SK-N-SH treated with all-trans-retinoic acid at 6 μM for 48 hours (cell line): ENCODE measurements at regions not wholly inside any gene's neighbourhood (a gene's known extent, or its start where the extent isn't known, plus 50 kb on each side); places are given as distances from the start of the nearest gene placed in this dataset.

Experiments
- ATAC-seq: fragments of 200-7000 bp; cut with Tn5 transposase; 3 replicates; pipeline ENCODE4 v1.9.1; 2020; ENCODE audit warnings: mild to moderate bottlenecking, moderate library complexity
- ARNTL ChIP-seq: fragments of 450-650 bp; formaldehyde crosslinking; IDR thresholded peaks from 2 replicates; pipeline ENCODE4 v1.5.0; 2020; ENCODE audit warnings: low read depth, mild to moderate bottlenecking, moderate library complexity, borderline replicate concordance
- BACH2 ChIP-seq: fragments of 250-450 bp; sonication (Bioruptor Pico); IDR thresholded peaks from 2 replicates; pipeline ENCODE4 v1.9.0; 2021; ENCODE audit warnings: mild to moderate bottlenecking, borderline replicate concordance
- CREB5 ChIP-seq: fragments of 250-450 bp; sonication (Bioruptor Pico); IDR thresholded peaks from 2 replicates; pipeline ENCODE4 v1.5.1; 2020; ENCODE audit warnings: low read depth, mild to moderate bottlenecking, moderate library complexity
- CSDC2 ChIP-seq: fragments of 250-450 bp; sonication (Bioruptor Pico); IDR thresholded peaks from 2 replicates; pipeline ENCODE4 v1.5.0; 2020; ENCODE audit warnings: mild to moderate bottlenecking, moderate library complexity
- CSRNP3 ChIP-seq: fragments of 250-450 bp; sonication (Bioruptor Pico); IDR thresholded peaks from 2 replicates; pipeline ENCODE4 v1.5.1; 2021; ENCODE audit warnings: mild to moderate bottlenecking, moderate library complexity
- ESRRG ChIP-seq: fragments of 250-450 bp; sonication (Bioruptor Pico); IDR thresholded peaks from 2 replicates; pipeline ENCODE4 v1.6.1; 2021; ENCODE audit warnings: mild to moderate bottlenecking
- GLIS3 ChIP-seq: fragments of 250-450 bp; sonication (Bioruptor Pico); IDR thresholded peaks from 2 replicates; pipeline ENCODE4 v1.5.0; 2020; ENCODE audit warnings: mild to moderate bottlenecking, moderate library complexity
- ISL1 ChIP-seq: fragments of 250-450 bp; sonication (Bioruptor Pico); IDR thresholded peaks from 2 replicates; pipeline ENCODE4 v2.1.2; 2022; ENCODE audit warnings: mild to moderate bottlenecking, moderate library complexity
- OSR1 ChIP-seq: fragments of 250-450 bp; sonication (Bioruptor Pico); IDR thresholded peaks from 2 replicates; pipeline ENCODE4 v1.8.0; 2022; ENCODE audit warnings: moderate library complexity, mild to moderate bottlenecking, inconsistent platforms
- PATZ1 ChIP-seq: fragments of 250-450 bp; sonication (Bioruptor Pico); IDR thresholded peaks from 2 replicates; pipeline ENCODE4 v1.8.0; 2020; ENCODE audit warnings: mild to moderate bottlenecking, moderate library complexity, borderline replicate concordance
- PPARA ChIP-seq: fragments of 250-450 bp; sonication (Bioruptor Pico); IDR thresholded peaks from 2 replicates; pipeline ENCODE4 v1.5.0; 2020; ENCODE audit warnings: mild to moderate bottlenecking, borderline replicate concordance
- RARB ChIP-seq: fragments of 250-450 bp; sonication (Bioruptor Pico); IDR thresholded peaks from 2 replicates; pipeline ENCODE4 v1.8.0; 2021; ENCODE audit warnings: mild to moderate bottlenecking, moderate library complexity
- SNAI2 ChIP-seq: fragments of 250-450 bp; sonication (Bioruptor Pico); IDR thresholded peaks from 2 replicates; pipeline ENCODE4 v1.5.0; 2020; ENCODE audit warnings: mild to moderate bottlenecking, moderate library complexity
- TCF4 ChIP-seq: fragments of 250-450 bp; sonication (Bioruptor Pico); IDR thresholded peaks from 2 replicates; pipeline ENCODE4 v1.8.0; 2021; ENCODE audit warnings: mild to moderate bottlenecking, moderate library complexity, borderline replicate concordance
- TOX ChIP-seq: fragments of 250-450 bp; sonication (Bioruptor Pico); IDR thresholded peaks from 2 replicates; pipeline ENCODE4 v1.8.0; 2021; ENCODE audit warnings: mild to moderate bottlenecking, moderate library complexity, borderline replicate concordance
- ZC3H10 ChIP-seq: fragments of 250-450 bp; sonication (Bioruptor Pico); IDR thresholded peaks from 2 replicates; pipeline ENCODE4 v1.5.1; 2021; ENCODE audit warnings: mild to moderate bottlenecking, moderate library complexity
- ZFP3 ChIP-seq: fragments of 250-450 bp; sonication (Bioruptor Pico); IDR thresholded peaks from 2 replicates; pipeline ENCODE4 v1.5.0; 2020; ENCODE audit warnings: mild to moderate bottlenecking, moderate library complexity
- ZFP30 ChIP-seq: fragments of 450-650 bp; formaldehyde crosslinking; IDR thresholded peaks from 2 replicates; pipeline ENCODE4 v1.5.0; 2022; ENCODE audit warnings: mild to moderate bottlenecking, moderate library complexity
- ZNF565 ChIP-seq: fragments of 450-650 bp; formaldehyde crosslinking; conservative IDR thresholded peaks from 2 replicates; pipeline ENCODE4 v1.5.0; 2020; ENCODE audit warnings: low read depth, mild to moderate bottlenecking, moderate library complexity
- ZNF70 ChIP-seq: fragments of 450-650 bp; formaldehyde crosslinking; IDR thresholded peaks from 2 replicates; pipeline ENCODE4 v1.5.0; 2020; ENCODE audit warnings: mild to moderate bottlenecking, moderate library complexity
- ZNF8 ChIP-seq: fragments of 450-650 bp; formaldehyde crosslinking; IDR thresholded peaks from 2 replicates; pipeline ENCODE4 v1.5.0; 2020; ENCODE audit warnings: mild to moderate bottlenecking, moderate library complexity
- TF ChIP-seq, protein P1 (sequence below): fragments of 250-450 bp; sonication (Bioruptor Pico); IDR thresholded peaks from 2 replicates; pipeline ENCODE4 v1.5.0; 2020; ENCODE audit warnings: mild to moderate bottlenecking, moderate library complexity

GRCh38 chr4:107247738-107248137 is 211.6 kb upstream of the DKK2 start:
- ATAC-seq = no peak
- TF ChIP-seq ZNF70 (no peak), TOX (CRISPR knock-in tag) (peak; percentile 13; the same call in 1 of the 2 replicates)
- TF ChIP-seq, all 23 proteins: peak for 1

- no peak for TF ChIP-seq ARNTL
- TF ChIP-seq RARB (CRISPR knock-in tag) = no peak
- no peak for TF ChIP-seq GLIS3 (CRISPR knock-in tag)
- no peak for TF ChIP-seq PPARA
- TF ChIP-seq ZFP30 (CRISPR knock-in tag) = no peak
- no peak for TF ChIP-seq ZNF565 (CRISPR knock-in tag)
- no peak for TF ChIP-seq ZNF70
- no peak for TF ChIP-seq OSR1 (CRISPR knock-in tag)
- TF ChIP-seq BACH2 (CRISPR knock-in tag) = no peak
- no peak for TF ChIP-seq CSDC2 (CRISPR knock-in tag)
- no peak for TF ChIP-seq ESRRG (CRISPR knock-in tag)
- TF ChIP-seq ZC3H10 (CRISPR knock-in tag) = no peak
- no peak for TF ChIP-seq CREB5 (CRISPR knock-in tag)
- ATAC-seq = no peak
These were observed 210.6 kb upstream of the DKK2 start for GRCh38 chr4:107246761-107247160.

GRCh38 chr4:107243141-107243781 is 207.1 kb upstream of the DKK2 start:
- TF ChIP-seq RARB (CRISPR knock-in tag) (no peak), ISL1 (CRISPR knock-in tag) (peak; percentile 78), GLIS3 (CRISPR knock-in tag) (no peak), PATZ1 (CRISPR knock-in tag) (peak; percentile 71; the same call in 1 of the 2 replicates), PPARA (no peak), BACH2 (CRISPR knock-in tag) (no peak), ZFP3 (CRISPR knock-in tag) (no peak), SNAI2 (CRISPR knock-in tag) (peak; percentile 54; the same call in 1 of the 2 replicates), ZNF8 (CRISPR knock-in tag) (no peak), TCF4 (CRISPR knock-in tag) (peak; percentile 59), CSDC2 (CRISPR knock-in tag) (no peak), CREB5 (CRISPR knock-in tag) (no peak), ZNF70 (no peak), ZNF565 (CRISPR knock-in tag) (no peak), ESRRG (CRISPR knock-in tag) (no peak), CSRNP3 (CRISPR knock-in tag) (peak; percentile 58; the same call in 1 of the 2 replicates)
- peak; percentile 88 for ATAC-seq

DNA sequence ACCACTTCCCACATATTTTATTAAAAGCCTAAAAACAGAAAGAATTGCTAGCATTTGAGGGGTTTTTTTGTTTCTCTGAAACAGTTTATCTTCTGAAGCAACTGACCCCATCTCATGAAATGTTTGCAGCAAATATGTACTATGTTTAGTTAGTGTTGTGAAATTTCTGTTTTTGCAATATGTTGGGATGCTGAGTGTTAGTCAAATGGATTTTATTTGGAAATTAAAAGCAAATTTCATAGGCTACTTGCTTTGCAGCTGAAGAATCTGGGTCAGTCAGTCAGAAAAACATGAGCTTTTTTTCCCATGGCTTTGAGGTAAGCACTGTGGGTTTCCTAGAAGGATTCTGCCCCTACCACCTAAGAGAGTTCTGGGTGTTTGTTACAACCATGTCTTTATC is 184.9 kb upstream of the DKK2 start:
- no peak for ATAC-seq

GRCh38 chr4:107219681-107220080 is 183.6 kb upstream of the DKK2 start:
- ATAC-seq = no peak
- TF ChIP-seq ZFP30 (CRISPR knock-in tag) = no peak
- no peak for TF ChIP-seq TOX (CRISPR knock-in tag)
- TF ChIP-seq CREB5 (CRISPR knock-in tag) = no peak
- no peak for TF ChIP-seq ISL1 (CRISPR knock-in tag)
- no peak for TF ChIP-seq RARB (CRISPR knock-in tag)
- no peak for TF ChIP-seq ZNF8 (CRISPR knock-in tag)
- TF ChIP-seq, protein P1, sequence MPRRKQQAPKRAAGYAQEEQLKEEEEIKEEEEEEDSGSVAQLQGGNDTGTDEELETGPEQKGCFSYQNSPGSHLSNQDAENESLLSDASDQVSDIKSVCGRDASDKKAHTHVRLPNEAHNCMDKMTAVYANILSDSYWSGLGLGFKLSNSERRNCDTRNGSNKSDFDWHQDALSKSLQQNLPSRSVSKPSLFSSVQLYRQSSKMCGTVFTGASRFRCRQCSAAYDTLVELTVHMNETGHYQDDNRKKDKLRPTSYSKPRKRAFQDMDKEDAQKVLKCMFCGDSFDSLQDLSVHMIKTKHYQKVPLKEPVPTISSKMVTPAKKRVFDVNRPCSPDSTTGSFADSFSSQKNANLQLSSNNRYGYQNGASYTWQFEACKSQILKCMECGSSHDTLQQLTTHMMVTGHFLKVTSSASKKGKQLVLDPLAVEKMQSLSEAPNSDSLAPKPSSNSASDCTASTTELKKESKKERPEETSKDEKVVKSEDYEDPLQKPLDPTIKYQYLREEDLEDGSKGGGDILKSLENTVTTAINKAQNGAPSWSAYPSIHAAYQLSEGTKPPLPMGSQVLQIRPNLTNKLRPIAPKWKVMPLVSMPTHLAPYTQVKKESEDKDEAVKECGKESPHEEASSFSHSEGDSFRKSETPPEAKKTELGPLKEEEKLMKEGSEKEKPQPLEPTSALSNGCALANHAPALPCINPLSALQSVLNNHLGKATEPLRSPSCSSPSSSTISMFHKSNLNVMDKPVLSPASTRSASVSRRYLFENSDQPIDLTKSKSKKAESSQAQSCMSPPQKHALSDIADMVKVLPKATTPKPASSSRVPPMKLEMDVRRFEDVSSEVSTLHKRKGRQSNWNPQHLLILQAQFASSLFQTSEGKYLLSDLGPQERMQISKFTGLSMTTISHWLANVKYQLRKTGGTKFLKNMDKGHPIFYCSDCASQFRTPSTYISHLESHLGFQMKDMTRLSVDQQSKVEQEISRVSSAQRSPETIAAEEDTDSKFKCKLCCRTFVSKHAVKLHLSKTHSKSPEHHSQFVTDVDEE (CRISPR knock-in tag) = no peak
- TF ChIP-seq CSDC2 (CRISPR knock-in tag) = no peak
- TF ChIP-seq BACH2 (CRISPR knock-in tag) = no peak

More for the DNA sequence above, 184.9 kb upstream of the DKK2 start:
- TF ChIP-seq GLIS3 (CRISPR knock-in tag) = no peak
